Fibroblast of pulmonary artery (primary cell): ENCODE measurements at regions not wholly inside any gene's neighbourhood (a gene's known extent, or its start where the extent isn't known, plus 50 kb on each side); places are given as distances from the start of the nearest gene placed in this dataset.
"Not testable (repeated sequence)": the region's sequence is repeated elsewhere in the genome, so short reads cannot be mapped to it uniquely, and the experiment has no call there.

ENCODE experiments used
- DNase-seq: peaks from one replicate; pipeline ENCODE4 v3.0.0-alpha.2; 2010; ENCODE audit warnings: low read depth
- H3K4me3 ChIP-seq: replicated peaks from 2 replicates; pipeline ENCODE4 v1.5.1; 2011; ENCODE audit warnings: low read depth, mild to moderate bottlenecking, control low read depth, low read length, moderate library complexity
- CTCF ChIP-seq: IDR thresholded peaks from 2 replicates; pipeline ENCODE4 v1.5.1; 2011; ENCODE audit warnings: mild to moderate bottlenecking, control low read depth, low read length, inconsistent platforms; ENCODE audit errors: missing control alignments

GRCh38 chr6:121890307-121890910, 455.0 kb downstream of the GJA1 start:
- no peak overlapping the region for H3K4me3 ChIP-seq
- TF ChIP-seq CTCF, result no peak
- DNase-seq, result no peak

- not testable (repeated sequence) for H3K4me3 ChIP-seq, DNase-seq
Observed at GRCh38 chr6:121895731-121896130, 460.3 kb downstream of the GJA1 start.

GRCh38 chr6:121896363-121896762, 460.9 kb downstream of the GJA1 start:
- DNase-seq, result no peak
- TF ChIP-seq CTCF, result no peak
- no peak overlapping the region for H3K4me3 ChIP-seq

GRCh38 chr6:121896771-121897170, 461.3 kb downstream of the GJA1 start:
- no peak overlapping the region for H3K4me3 ChIP-seq
- TF ChIP-seq CTCF, result no peak
- no peak for DNase-seq

- peak; percentile 30 for DNase-seq
- TF ChIP-seq CTCF, result no peak
- H3K4me3 ChIP-seq, result no peak overlapping the region
Observed at GRCh38 chr6:121897337-121897760, 461.9 kb downstream of the GJA1 start.

GRCh38 chr6:121901432-121901831, 466.0 kb downstream of the GJA1 start:
- no peak for DNase-seq
- TF ChIP-seq CTCF, result no peak
- no peak overlapping the region for H3K4me3 ChIP-seq

- H3K4me3 ChIP-seq, result no peak overlapping the region
Observed at GRCh38 chr6:121904559-121904958, 469.1 kb downstream of the GJA1 start.

More at GRCh38 chr6:121904559-121904958, 469.1 kb downstream of the GJA1 start:
- DNase-seq, result no peak
- no peak for TF ChIP-seq CTCF
